ENCODE measurements at regions not wholly inside any gene's neighbourhood (a gene's known extent, or its start where the extent isn't known, plus 50 kb on each side); places are given as distances from the start of the nearest gene placed in this dataset.

DNA sequence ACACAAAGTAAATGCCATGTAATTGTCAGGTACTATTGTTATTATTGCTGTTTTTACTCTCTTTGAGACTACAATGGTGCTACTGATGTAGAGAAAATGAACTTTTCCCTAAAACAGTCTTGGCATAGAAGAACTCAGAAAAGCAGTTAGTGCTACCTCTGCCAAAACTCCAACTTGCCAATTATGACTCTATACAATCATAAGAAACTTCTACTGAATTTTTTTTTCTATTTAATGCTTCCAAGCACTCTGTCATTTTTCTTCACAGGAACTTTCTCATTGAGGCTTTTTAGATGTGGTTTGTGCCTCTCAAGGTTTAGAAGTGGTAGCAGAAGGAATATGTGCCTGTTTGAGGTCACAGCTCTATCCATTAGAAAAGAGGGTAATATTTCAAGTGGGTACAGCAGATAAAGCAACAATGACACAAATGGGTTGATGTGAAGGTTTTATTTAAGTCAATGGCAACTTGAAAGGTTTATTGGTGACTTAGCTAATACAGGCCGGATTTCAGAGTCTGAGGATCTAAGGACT, 64.0 kb upstream of the FERD3L start:
- TF ChIP-seq SMC3 (IDR thresholded peaks at IDR 0.05; ENCODE audit: low read depth, low read length) (no peak), SIN3A (IDR thresholded peaks at IDR 0.05; ENCODE audit: borderline replicate concordance, low read depth, low read length) (no peak), POLR2AphosphoS5 (IDR thresholded peaks at IDR 0.05; ENCODE audit: low read depth, low read length) (no peak), EZH2phosphoT487 (IDR thresholded peaks at IDR 0.05; ENCODE audit: borderline replicate concordance, low read depth) (no peak), CHD2 (IDR thresholded peaks at IDR 0.05; ENCODE audit: low read length, partially characterized antibody) (no peak), FOXJ3 (CRISPR knock-in tag; IDR thresholded peaks at IDR 0.05) (no peak), TEAD4 (IDR thresholded peaks at IDR 0.05; ENCODE audit: borderline replicate concordance, insufficient read depth) (no peak), NFIC (IDR thresholded peaks at IDR 0.05; ENCODE audit: borderline replicate concordance) (no peak), RAD21 (IDR thresholded peaks at IDR 0.05; ENCODE audit: low read length) (no peak)
- TF ChIP-seq, protein P1, sequence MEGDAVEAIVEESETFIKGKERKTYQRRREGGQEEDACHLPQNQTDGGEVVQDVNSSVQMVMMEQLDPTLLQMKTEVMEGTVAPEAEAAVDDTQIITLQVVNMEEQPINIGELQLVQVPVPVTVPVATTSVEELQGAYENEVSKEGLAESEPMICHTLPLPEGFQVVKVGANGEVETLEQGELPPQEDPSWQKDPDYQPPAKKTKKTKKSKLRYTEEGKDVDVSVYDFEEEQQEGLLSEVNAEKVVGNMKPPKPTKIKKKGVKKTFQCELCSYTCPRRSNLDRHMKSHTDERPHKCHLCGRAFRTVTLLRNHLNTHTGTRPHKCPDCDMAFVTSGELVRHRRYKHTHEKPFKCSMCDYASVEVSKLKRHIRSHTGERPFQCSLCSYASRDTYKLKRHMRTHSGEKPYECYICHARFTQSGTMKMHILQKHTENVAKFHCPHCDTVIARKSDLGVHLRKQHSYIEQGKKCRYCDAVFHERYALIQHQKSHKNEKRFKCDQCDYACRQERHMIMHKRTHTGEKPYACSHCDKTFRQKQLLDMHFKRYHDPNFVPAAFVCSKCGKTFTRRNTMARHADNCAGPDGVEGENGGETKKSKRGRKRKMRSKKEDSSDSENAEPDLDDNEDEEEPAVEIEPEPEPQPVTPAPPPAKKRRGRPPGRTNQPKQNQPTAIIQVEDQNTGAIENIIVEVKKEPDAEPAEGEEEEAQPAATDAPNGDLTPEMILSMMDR (IDR thresholded peaks at IDR 0.05), result no peak
- TF ChIP-seq, protein P2, sequence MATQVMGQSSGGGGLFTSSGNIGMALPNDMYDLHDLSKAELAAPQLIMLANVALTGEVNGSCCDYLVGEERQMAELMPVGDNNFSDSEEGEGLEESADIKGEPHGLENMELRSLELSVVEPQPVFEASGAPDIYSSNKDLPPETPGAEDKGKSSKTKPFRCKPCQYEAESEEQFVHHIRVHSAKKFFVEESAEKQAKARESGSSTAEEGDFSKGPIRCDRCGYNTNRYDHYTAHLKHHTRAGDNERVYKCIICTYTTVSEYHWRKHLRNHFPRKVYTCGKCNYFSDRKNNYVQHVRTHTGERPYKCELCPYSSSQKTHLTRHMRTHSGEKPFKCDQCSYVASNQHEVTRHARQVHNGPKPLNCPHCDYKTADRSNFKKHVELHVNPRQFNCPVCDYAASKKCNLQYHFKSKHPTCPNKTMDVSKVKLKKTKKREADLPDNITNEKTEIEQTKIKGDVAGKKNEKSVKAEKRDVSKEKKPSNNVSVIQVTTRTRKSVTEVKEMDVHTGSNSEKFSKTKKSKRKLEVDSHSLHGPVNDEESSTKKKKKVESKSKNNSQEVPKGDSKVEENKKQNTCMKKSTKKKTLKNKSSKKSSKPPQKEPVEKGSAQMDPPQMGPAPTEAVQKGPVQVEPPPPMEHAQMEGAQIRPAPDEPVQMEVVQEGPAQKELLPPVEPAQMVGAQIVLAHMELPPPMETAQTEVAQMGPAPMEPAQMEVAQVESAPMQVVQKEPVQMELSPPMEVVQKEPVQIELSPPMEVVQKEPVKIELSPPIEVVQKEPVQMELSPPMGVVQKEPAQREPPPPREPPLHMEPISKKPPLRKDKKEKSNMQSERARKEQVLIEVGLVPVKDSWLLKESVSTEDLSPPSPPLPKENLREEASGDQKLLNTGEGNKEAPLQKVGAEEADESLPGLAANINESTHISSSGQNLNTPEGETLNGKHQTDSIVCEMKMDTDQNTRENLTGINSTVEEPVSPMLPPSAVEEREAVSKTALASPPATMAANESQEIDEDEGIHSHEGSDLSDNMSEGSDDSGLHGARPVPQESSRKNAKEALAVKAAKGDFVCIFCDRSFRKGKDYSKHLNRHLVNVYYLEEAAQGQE (IDR thresholded peaks at IDR 0.05; ENCODE audit: low read depth, low read length), result no peak
